Stomach (tissue), 4 donors: ENCODE measurements at regions not wholly inside any gene's neighbourhood (a gene's known extent, or its start where the extent isn't known, plus 50 kb on each side); places are given as distances from the start of the nearest gene placed in this dataset.

Source experiments
- CTCF ChIP-seq, 7 experiments: fragments of 450-650 bp in 4 of 7; fragments of 200-600 bp in 3 of 7; sonication (generic) in 3 of 7; IDR thresholded peaks; one replicate each; pipeline ENCODE4 v1.5.1; 2016 to 2019; ENCODE audit warnings: antibody characterized with exemption in 7 of 7, control low read depth in 2 of 7, mild to moderate bottlenecking in 1 of 7
- EP300 ChIP-seq: sonication (generic); formaldehyde crosslinking; IDR thresholded peaks from one replicate; pipeline ENCODE4 v1.6.1; 2017; ENCODE audit warnings: antibody characterized with exemption
- POLR2A ChIP-seq, 4 donors: fragments of 450-650 bp; IDR thresholded peaks; one replicate each; pipeline ENCODE4 v1.6.1; 2016; ENCODE audit warnings: antibody characterized with exemption in 4 of 4, control low read depth in 2 of 4, mild to moderate bottlenecking in 1 of 4, moderate library complexity in 1 of 4
- POLR2AphosphoS5 ChIP-seq, 3 donors: sonication (generic); formaldehyde crosslinking; IDR thresholded peaks; one replicate each; pipeline ENCODE4 v1.6.1; 2016; ENCODE audit warnings: antibody characterized with exemption in 3 of 3

GRCh38 chr11:96878299-96879051 lies 488.7 kb downstream of the JRKL start:
- TF ChIP-seq CTCF (IDR thresholded peaks at IDR 0.05): no peak
- no peak for TF ChIP-seq EP300
- TF ChIP-seq POLR2AphosphoS5 (IDR thresholded peaks at IDR 0.05): no peak
- no peak for TF ChIP-seq POLR2A (IDR thresholded peaks at IDR 0.05)
